Activated CD4-positive, alpha-beta T cell treated with anti-CD3 and anti-CD28 coated beads, Interleukin-2, amount 10 ng/mL, durations not matched to agents 7 days and 5 days (primary cell): ENCODE measurements at regions not wholly inside any gene's neighbourhood (a gene's known extent, or its start where the extent isn't known, plus 50 kb on each side); places are given as distances from the start of the nearest gene placed in this dataset.
"Not testable (repeated sequence)": the region's sequence is repeated elsewhere in the genome, so short reads cannot be mapped to it uniquely, and the experiment has no call there.

ENCODE experiments used
- CTCF ChIA-PET: fragments of 350-600 bp; sonication (Branson Sonifier 250); formaldehyde crosslinking; loops from one replicate; lab custom pipeline; 2021; ENCODE audit warnings: antibody characterized with exemption; lab: Charles Lee
- POLR2A ChIA-PET: fragments of 350-600 bp; sonication (Branson Sonifier 250); formaldehyde crosslinking; loops from one replicate; lab custom pipeline; 2021; ENCODE audit warnings: antibody characterized with exemption; lab: Charles Lee
- DNase-seq: peaks from one replicate; pipeline ENCODE4 v3.0.0-alpha.2; 2020
- H3K27ac Mint-ChIP-seq: one replicate; pipeline ENCODE4 v1.8.0; 2021; ENCODE audit warnings: mild to moderate bottlenecking, moderate library complexity, mixed read lengths
- H3K27me3 Mint-ChIP-seq: one replicate; pipeline ENCODE4 v1.8.0; 2021; ENCODE audit warnings: mixed read lengths
- H3K36me3 Mint-ChIP-seq: one replicate; pipeline ENCODE4 v1.8.0; 2021; ENCODE audit warnings: low read depth, mixed read lengths
- H3K4me1 Mint-ChIP-seq: one replicate; pipeline ENCODE4 v1.8.0; 2021; ENCODE audit warnings: mixed read lengths
- H3K4me3 Mint-ChIP-seq: one replicate; pipeline ENCODE4 v1.8.0; 2021; ENCODE audit warnings: mild to moderate bottlenecking, moderate library complexity, mixed read lengths
- H3K9me3 Mint-ChIP-seq: one replicate; pipeline ENCODE4 v1.8.0; 2021; ENCODE audit warnings: mixed read lengths

- ChIA-PET POLR2A (no interaction called here), CTCF (no interaction called here)
- Mint-ChIP-seq H3K27ac (no peak overlapping the region), H3K36me3 (no peaks in the 10 kb centered on the region), H3K4me3 (no peak overlapping the region), H3K4me1 (no peaks in the 10 kb centered on the region), H3K9me3 (no peaks in the 10 kb centered on the region), H3K27me3 (no peaks in the 10 kb centered on the region)
- no peak for DNase-seq
These were observed 541.6 kb upstream of the NRP1 start for GRCh38 chr10:33875924-33876583.

- H3K27ac Mint-ChIP-seq: no peak overlapping the region
- H3K9me3 Mint-ChIP-seq: no peaks in the 10 kb centered on the region
- peaks cover 2% of the 10 kb centered on the region for H3K27me3 Mint-ChIP-seq
- H3K36me3 Mint-ChIP-seq: no peaks in the 10 kb centered on the region
- ChIA-PET CTCF (no interaction called here), POLR2A (no interaction called here)
- DNase-seq: no peak
- H3K4me3 Mint-ChIP-seq: no peak overlapping the region
- no peaks in the 10 kb centered on the region for H3K4me1 Mint-ChIP-seq
These were observed 536.8 kb upstream of the NRP1 start for GRCh38 chr10:33871061-33871956.

DNA sequence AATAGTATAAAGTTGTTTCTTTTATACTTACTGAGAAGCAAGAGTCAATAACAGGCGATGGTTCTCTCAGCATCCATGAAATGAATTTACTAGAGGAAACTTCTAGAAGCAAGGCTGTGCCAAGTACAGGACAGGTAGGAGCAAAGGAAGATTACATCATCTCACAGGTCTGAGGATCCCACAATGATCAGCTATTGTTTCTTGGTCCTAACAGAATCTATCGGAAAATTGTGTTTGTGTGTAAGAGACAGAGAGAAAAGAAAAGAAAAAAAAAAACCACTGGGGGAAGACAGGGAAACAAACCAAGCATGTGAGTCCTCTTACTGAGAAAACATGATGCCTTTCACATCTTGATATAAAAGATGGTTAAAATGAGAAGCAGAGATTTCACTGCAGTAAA is 535.0 kb upstream of the NRP1 start:
- POLR2A ChIA-PET: no interaction called here
- no peaks in the 10 kb centered on the region for H3K36me3 Mint-ChIP-seq
- no peak overlapping the region for H3K27ac Mint-ChIP-seq
- DNase-seq: no peak
- H3K4me3 Mint-ChIP-seq: no peak overlapping the region
- CTCF ChIA-PET: no interaction called here
- H3K4me1 Mint-ChIP-seq: no peaks in the 10 kb centered on the region
- H3K27me3 Mint-ChIP-seq: peaks cover 2% of the 10 kb centered on the region
- H3K9me3 Mint-ChIP-seq: no peaks in the 10 kb centered on the region

DNA sequence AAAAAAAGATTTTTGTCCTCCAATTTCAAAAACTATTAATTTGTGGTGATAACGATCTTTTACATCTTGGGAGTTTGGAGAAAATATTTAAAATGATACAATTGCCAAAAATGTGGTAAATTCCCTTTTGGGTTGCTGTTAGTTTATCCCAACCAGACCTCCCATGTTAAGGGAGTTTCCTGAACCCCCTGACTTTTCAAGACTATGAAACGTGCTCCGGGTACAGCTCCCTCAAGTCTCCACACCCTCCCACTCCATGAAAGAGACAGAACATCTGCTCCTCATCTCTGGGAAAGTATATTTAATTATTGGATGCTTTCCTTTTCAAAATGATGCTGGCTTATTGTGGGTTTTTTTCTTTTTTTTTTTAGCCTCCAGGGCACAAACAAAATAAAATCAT is 534.6 kb upstream of the NRP1 start:
- POLR2A ChIA-PET: no interaction called here
- no peak overlapping the region for H3K27ac Mint-ChIP-seq
- no peaks in the 10 kb centered on the region for H3K4me1 Mint-ChIP-seq
- H3K27me3 Mint-ChIP-seq: peaks cover 2% of the 10 kb centered on the region
- H3K9me3 Mint-ChIP-seq: no peaks in the 10 kb centered on the region
- DNase-seq: no peak
- no peak overlapping the region for H3K4me3 Mint-ChIP-seq
- H3K36me3 Mint-ChIP-seq: no peaks in the 10 kb centered on the region
- CTCF ChIA-PET: no interaction called here

- POLR2A ChIA-PET: interaction anchor here (0.5 kb wide), 1 partner anchor 153 kb away, joined by 3 read pairs; no protein-coding TSS in a partner anchor
- H3K27me3 Mint-ChIP-seq, CTCF ChIA-PET, H3K4me1 Mint-ChIP-seq, H3K4me3 Mint-ChIP-seq, H3K27ac Mint-ChIP-seq, DNase-seq, H3K9me3 Mint-ChIP-seq, H3K36me3 Mint-ChIP-seq: not testable (repeated sequence)
These were observed 532.8 kb upstream of the NRP1 start for GRCh38 chr10:33867199-33867789.

GRCh38 chr10:33863352-33863751 is 528.9 kb upstream of the NRP1 start:
- ChIA-PET CTCF (no interaction called here), POLR2A (no interaction called here)
- Mint-ChIP-seq H3K4me1 (peaks cover 3% of the 10 kb centered on the region), H3K36me3 (no peaks in the 10 kb centered on the region), H3K9me3 (no peaks in the 10 kb centered on the region), H3K27me3 (no peaks in the 10 kb centered on the region), H3K4me3 (no peak overlapping the region), H3K27ac (no peak overlapping the region)
- no peak for DNase-seq

DNA sequence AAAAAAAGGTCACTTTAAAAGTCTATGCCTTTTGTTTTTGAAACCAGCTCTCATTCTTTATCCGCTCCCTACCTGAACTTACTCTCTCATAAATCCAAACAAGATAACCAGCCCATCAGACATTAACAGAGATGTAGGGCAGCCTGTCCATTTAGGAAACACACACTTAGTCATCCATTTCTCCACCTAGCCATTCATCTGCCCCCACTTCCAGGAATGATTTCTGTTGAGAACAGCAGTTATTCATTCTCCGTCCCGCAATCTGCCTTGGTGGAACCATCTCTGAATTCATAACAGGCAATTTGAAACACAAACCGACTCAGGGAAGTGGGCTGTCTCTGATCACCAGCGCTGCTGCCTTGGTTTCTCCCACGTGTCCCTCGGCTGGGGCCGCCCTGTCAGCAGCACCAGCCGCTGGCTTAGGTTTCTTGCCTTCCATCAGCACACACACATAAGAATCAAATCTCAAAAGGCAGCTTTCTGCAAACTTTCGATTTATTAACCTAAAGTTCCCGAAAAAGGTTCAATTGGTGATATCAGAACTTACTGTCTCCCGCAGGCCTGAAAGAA is 528.2 kb upstream of the NRP1 start:
- no peak for DNase-seq
- Mint-ChIP-seq H3K9me3 (no peaks in the 10 kb centered on the region), H3K4me1 (peaks cover 3% of the 10 kb centered on the region), H3K4me3 (no peak overlapping the region), H3K27ac (no peak overlapping the region), H3K27me3 (no peaks in the 10 kb centered on the region), H3K36me3 (no peaks in the 10 kb centered on the region)
- ChIA-PET POLR2A (no interaction called here), CTCF (interaction anchor here (0.5 kb wide), 1 partner anchor 867 kb away, joined by 6 read pairs; no protein-coding TSS in a partner anchor)

- DNase-seq: no peak
- POLR2A ChIA-PET: no interaction called here
- H3K9me3 Mint-ChIP-seq: no peaks in the 10 kb centered on the region
- no peak overlapping the region for H3K4me3 Mint-ChIP-seq
- peaks cover 3% of the 10 kb centered on the region for H3K4me1 Mint-ChIP-seq
- no peaks in the 10 kb centered on the region for H3K27me3 Mint-ChIP-seq
- no peak overlapping the region for H3K27ac Mint-ChIP-seq
- CTCF ChIA-PET: no interaction called here
- no peaks in the 10 kb centered on the region for H3K36me3 Mint-ChIP-seq
These were observed 527.4 kb upstream of the NRP1 start for GRCh38 chr10:33861833-33862232.

DNA sequence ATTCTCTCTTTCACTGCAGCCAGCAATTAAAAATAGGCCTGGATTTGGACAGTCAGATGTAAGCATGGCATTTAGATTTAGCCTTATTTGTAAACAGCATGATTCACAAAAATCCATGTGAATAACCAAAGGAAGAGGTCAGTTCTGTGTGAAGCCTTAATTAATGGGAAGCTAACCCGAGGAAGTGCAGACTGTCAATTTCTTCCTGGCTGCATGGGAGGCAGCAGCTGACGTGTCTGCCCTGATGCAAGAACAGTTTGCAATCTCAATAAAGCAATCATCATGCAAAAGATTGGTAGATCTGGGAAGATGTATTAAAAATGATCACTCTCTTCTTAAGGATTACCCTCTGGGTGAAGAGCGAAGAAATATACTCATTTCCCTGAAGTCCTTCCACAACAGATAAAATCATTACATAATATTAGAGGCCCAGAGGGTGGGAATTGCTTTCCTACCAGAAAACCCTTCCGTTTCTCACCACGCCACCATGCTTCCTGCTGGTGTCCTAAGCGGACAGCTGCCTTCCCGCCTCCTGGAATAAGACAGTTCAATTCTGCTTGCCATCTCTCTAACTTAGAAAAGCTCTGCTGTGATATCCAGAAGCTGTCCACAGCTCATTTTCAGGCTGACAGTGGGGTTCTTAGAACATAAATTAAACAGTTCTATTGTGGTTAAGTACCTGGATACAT is 526.7 kb upstream of the NRP1 start:
- CTCF ChIA-PET: no interaction called here
- Mint-ChIP-seq H3K27me3 (no peaks in the 10 kb centered on the region), H3K27ac (no peak overlapping the region), H3K36me3 (no peaks in the 10 kb centered on the region), H3K9me3 (no peaks in the 10 kb centered on the region), H3K4me1 (peaks cover 3% of the 10 kb centered on the region), H3K4me3 (no peak overlapping the region)
- no peak for DNase-seq
- POLR2A ChIA-PET: no interaction called here

DNA sequence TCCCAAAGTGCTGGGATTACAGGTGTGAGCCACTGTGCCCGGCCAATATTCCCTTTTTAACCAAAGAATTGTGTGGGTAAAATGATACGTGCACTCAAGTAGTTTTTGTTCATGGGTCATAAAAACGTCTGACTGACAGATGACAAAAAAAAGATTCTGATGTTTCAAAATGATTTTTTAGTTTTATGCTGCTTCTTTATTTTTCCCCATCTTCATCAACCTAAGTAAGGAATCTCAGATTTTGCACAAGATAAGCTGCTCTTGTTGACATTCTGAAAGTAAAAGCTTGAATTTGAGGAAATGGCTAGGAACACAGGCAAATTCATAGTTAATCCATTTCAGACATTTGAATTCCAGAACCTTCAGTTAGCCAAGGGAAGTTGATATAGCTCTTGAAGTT is 526.1 kb upstream of the NRP1 start:
- Mint-ChIP-seq H3K36me3 (no peaks in the 10 kb centered on the region), H3K9me3 (no peaks in the 10 kb centered on the region), H3K4me1 (peaks cover 3% of the 10 kb centered on the region), H3K27ac (no peak overlapping the region), H3K4me3 (no peak overlapping the region), H3K27me3 (no peaks in the 10 kb centered on the region)
- POLR2A ChIA-PET: no interaction called here
- CTCF ChIA-PET: no interaction called here
- DNase-seq: no peak

DNA sequence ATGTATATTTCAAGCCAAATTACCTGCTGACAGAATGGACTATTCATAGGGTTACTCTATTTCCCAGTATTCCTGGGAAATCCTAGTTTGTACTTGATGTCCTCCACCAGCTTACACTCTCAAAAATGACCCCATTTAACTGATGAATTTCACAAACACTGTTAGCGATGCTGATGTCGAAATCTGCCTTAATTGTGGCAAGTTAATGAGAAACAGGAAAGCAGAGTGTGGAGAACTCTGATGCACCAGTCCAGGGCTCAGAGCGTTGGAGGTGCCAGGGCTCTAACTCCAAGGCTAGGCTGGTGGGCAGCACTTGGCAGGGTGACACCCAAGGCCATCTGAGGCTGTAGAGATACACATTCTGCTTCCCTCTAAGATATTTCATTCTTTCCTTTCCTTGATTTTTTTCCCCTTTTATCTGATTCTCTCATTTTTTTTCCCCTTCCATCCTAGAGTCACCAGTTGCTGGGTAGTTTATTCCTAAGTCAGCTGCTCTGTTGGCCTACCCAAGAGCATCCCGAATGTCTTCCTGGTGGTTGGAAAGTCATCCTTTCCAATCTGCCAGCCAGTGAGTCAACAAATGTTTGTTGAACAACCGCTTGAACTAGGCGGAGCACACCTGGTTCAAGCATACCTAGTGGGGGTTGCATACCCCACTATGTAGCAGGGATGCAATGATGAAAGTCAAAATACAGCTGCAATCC is 525.0 kb upstream of the NRP1 start:
- no peaks in the 10 kb centered on the region for H3K36me3 Mint-ChIP-seq
- no peak for DNase-seq
- peaks cover 3% of the 10 kb centered on the region for H3K27me3 Mint-ChIP-seq
- CTCF ChIA-PET: interaction anchor here (0.6 kb wide), 1 partner anchor 666 kb away, joined by 3 read pairs; no protein-coding TSS in a partner anchor
- H3K4me3 Mint-ChIP-seq: no peak overlapping the region
- no peaks in the 10 kb centered on the region for H3K9me3 Mint-ChIP-seq
- H3K4me1 Mint-ChIP-seq: peaks cover 3% of the 10 kb centered on the region
- H3K27ac Mint-ChIP-seq: no peak overlapping the region
- POLR2A ChIA-PET: no interaction called here

- ChIA-PET POLR2A (no interaction called here), CTCF (no interaction called here)
- Mint-ChIP-seq H3K27me3 (peaks cover 4% of the 10 kb centered on the region), H3K4me1 (peaks cover 3% of the 10 kb centered on the region), H3K27ac (no peak overlapping the region), H3K36me3 (no peaks in the 10 kb centered on the region), H3K4me3 (no peak overlapping the region), H3K9me3 (no peaks in the 10 kb centered on the region)
- no peak for DNase-seq
These were observed 523.9 kb upstream of the NRP1 start for GRCh38 chr10:33858326-33858725.
